GM21786 (cell line): ENCODE measurements at regions not wholly inside any gene's neighbourhood (a gene's known extent, or its start where the extent isn't known, plus 50 kb on each side); places are given as distances from the start of the nearest gene placed in this dataset.

Source experiments
- ATAC-seq: cut with Tn5 transposase; IDR thresholded peaks from one replicate; pipeline ENCODE4 v1.9.1; 2021; ENCODE audit not compliant: unreplicated experiment

DNA sequence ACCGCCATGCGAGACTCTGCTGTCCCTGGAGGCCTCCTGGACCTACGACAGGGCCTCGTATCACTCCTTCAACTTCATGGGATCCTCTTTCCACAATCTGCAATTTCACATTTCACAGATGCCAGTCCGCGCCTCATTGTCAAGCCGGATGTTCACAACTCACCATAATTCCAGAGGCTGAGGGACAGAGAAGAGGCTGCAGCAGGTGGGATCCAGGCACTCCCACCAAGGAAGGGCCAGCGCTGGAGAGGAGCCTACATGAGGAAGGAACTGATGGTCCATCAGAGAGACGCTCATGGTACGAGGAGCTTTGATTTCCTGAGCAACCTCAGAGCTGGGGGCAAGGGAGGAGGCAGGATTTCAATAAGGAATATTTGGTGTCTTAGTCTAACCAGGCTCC, 495.0 kb downstream of the BRD1 start:
- no peak for ATAC-seq

GRCh38 chr22:49331878-49332277, 495.8 kb downstream of the BRD1 start:
- ATAC-seq: no peak

GRCh38 chr22:49331223-49331815, 496.4 kb downstream of the BRD1 start:
- ATAC-seq: no peak

- ATAC-seq: no peak
Measured at GRCh38 chr22:49330421-49331222, 497.1 kb downstream of the BRD1 start.

- no peak for ATAC-seq
Measured at GRCh38 chr22:49329636-49330035, 498.0 kb downstream of the BRD1 start.

DNA sequence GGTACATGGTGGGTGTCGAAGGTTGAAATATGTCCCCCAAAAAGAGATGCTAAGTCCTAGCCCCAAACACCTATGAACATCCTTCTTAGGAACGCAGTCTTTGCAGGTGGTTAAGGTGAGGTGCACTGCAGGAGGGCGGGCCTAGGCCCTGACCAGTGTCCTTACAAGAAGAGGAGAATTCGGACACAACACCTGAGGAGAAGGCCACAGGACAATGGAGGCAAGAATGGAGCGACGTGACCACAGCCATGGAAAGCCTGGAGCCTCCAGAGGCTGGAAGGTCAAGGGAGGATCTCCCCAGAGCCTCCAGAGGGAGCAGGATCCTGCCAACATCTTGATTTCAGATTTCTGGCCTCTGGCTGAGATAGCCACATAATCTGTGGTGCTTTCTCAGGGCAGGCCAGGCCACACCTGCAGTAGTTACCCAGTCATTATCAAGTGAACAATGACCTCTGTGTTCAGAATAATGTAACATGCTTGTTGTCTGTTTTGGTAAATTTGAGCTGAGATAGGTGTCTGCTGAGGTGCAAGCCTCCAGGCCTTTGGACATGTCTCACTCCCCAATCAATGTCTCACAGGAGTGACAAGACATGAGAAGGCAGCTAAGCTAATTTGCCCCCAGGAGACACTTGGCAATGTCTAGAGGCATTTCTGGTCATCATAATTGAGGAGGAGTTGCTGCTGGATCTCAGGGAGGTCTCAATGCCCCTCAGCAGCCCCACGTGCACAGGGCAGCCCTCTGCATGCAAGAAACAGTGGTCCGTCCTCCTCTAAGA, 498.9 kb downstream of the BRD1 start:
- no peak for ATAC-seq

GRCh38 chr22:49328118-49328475, 499.6 kb downstream of the BRD1 start:
- no peak for ATAC-seq

DNA sequence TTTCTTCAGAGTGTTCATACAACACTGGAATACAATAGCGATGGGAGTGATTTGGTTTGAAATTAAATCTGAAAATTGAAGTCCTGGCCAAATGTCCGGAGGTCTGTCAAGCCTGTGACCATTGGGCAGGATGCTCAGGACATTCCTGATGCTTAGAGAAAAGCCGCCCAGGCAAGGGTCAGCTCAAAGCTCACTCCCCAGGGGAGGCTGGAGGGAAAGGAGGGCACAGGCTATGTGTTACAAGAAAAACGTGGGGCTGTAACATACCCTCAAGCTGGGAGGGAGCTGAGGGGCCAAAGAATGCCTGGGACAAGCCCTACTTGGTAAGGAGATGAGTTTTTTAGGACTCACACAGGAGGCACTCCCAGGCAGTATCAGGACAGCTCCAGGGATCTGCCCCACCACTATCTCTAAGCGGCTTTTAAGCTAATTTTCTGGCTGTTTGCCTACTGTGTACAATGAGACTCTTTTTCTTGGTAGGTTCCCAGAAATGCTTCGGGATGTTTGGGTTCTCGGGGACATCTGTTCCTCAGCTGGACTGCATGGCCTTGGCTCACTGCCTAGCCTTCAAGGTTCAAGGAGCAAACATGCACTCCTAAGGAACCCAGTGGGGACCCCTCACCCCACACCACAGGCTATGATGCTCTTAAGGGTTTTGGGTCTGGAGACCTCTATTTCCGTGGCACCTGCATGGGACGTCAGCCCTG, 500.1 kb downstream of the BRD1 start:
- ATAC-seq: no peak

DNA sequence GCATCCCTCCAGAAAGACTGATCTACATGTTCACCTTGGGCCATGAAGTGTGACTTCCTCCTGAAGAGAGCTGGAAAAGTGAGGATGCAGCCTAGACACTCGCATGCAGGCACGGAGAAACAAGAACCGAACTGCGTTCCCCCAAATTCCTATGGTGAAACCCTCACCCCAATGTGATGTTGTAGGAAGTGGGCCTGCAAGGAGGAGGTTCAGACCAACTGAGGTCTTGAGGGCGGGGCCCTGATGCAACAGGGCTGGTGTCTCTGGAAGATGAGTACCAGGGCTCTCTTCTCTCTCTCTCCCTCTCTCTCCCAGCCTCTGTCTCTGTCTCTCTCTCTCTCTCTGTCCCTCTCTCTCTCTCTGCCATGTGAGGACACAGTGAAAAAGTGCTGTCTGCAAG, 501.1 kb downstream of the BRD1 start:
- ATAC-seq: no peak

- ATAC-seq: no peak
Measured at GRCh38 chr22:49325531-49326395, 501.9 kb downstream of the BRD1 start.

DNA sequence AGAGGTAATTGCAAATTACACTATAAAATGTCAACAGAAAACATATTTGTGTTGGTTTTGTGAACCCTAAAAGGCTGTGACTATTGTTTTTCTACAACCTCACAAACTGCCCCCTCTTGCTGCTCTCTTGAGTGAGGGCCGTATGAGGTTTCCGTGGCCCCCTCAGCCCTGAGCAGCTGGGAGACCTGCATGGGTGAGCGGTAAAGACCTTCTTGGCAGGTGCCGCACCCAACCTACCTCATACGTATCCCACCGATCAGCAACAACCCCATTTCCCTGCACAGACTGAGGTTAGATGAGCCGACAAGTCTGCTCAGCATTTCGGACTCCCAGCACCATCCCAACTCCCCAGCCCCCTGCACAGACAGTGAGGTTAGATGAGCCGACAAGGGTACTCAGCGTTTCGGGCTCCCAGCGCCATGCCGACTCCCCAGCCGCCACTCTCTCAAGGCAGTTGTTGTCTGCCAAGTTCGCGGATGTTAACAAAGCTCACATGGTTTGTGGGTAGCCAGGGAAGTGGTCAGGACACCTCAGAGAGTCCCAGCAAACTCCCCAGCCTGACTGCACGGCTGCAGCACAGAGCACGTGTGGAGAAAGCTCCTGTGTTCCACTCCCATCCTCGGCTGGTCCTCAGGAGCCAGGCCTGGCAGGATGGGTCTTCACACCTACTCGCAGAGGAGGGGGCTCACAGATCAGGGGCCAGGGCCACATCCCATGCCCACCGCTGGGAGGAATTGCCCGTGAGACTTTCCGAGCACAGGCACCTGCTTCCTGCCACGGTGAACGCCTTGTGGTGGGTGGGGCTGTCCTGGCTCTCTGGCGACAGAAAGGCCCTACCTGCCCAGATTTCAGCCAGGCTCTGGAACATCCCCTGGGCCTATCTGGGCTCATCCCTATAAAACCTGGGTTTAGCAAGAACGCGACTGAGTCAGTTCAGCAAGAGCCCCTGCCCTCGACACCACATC, 502.9 kb downstream of the BRD1 start:
- ATAC-seq: no peak

- ATAC-seq: no peak
Measured at GRCh38 chr22:49323751-49324415, 503.8 kb downstream of the BRD1 start.

DNA sequence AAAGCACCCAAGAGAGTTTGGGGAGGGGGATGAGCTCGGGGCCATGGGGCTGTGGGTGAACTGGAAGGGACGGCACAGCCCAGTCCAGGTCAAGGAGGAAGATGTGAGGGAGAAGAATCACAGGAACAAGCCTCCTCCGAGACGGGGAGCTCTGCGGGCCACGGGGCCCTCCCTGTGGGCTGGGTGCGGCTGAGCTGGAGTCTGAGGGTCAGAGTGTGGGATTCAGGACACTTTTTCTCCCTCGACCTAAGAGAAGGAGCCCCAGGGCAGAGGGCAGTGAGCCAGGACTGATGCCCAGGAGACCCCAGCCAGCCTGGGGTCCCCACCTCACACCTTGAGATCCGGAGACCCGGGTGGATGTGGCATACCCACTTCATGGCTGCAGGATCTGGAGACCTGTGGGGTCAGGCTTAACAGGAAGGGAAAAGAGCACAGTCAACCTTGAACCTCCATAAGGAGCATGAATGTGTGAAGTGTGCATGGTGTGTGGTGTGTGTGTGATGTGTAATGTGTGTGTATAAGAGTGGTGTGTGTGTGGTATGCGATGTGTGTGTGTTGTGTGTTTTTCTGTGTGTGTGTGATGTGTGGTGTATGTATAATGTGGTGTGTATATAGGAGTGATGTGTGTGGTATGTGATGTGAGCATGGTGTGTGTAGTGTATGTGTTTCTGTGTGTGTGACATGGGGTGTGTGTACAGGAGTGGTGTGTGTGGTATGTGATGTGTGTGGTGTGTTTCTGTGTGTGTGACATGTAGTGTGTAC, 504.6 kb downstream of the BRD1 start:
- no peak for ATAC-seq

- no peak for ATAC-seq
Measured at GRCh38 chr22:49322231-49322630, 505.4 kb downstream of the BRD1 start.

- ATAC-seq: no peak
Measured at GRCh38 chr22:49321477-49322055, 506.1 kb downstream of the BRD1 start.

- no peak for ATAC-seq
Measured at GRCh38 chr22:49320714-49321476, 506.8 kb downstream of the BRD1 start.

GRCh38 chr22:49317369-49317768, 510.3 kb downstream of the BRD1 start:
- ATAC-seq: no peak
